ENCODE measurements at regions not wholly inside any gene's neighbourhood (a gene's known extent, or its start where the extent isn't known, plus 50 kb on each side); places are given as distances from the start of the nearest gene placed in this dataset.

DNA sequence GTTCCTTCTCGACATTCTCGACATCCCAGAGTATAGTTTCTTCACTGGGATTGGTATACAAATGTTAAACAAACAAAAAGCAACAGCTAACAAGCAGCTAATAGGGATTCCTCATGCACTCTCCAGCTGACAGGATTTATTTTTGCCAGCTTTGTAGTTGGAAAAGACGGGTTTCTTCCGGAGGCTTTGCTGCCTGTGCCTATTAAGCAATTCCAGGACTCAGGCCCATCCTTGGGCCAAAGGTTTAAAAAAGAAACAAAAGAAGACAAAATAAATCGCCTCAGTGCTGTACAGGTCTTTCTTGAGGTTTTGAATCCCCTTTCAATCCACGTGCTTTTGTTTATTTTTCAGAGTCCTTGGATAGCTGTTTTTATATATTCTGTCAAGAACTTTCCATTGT, 1414.5 kb upstream of the PCDH9 start:
- intact Hi-C loops (cut with micrococcal nuclease): no loop called here
- Mint-ChIP-seq H3K4me3 (no peak overlapping the region), H3K4me1 (ENCODE audit: low read depth) (no peaks in the 10 kb centered on the region), H3K36me3 (ENCODE audit: low read depth) (no peaks in the 10 kb centered on the region), H3K9me3 (no peaks in the 10 kb centered on the region), H3K27me3 (no peaks in the 10 kb centered on the region), H3K27ac (no peak overlapping the region)

DNA sequence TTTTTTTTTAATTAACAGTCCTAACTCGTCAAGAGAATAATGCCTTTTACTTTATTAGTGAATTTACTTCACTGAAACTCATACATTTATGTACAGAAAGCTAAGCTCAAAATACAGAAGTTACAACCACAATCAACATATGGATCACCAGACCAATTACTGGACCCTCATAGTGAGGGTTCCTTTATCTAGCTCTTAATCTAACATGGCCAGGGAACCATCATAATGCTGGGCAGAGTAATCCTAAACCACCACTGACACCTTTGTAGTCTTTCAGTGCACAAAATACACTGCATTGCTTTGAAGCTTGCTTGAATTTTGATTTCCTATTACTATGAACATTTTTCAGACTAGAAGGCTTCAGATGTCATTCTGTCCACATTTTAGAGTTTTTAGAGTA, 1406.6 kb upstream of the PCDH9 start:
- Mint-ChIP-seq H3K27ac (no peak overlapping the region), H3K27me3 (no peaks in the 10 kb centered on the region)
- intact Hi-C loops (cut with micrococcal nuclease): loop anchor here (1.0 kb wide), 1 partner anchor 11 kb away; no protein-coding TSS in a partner anchor

DNA sequence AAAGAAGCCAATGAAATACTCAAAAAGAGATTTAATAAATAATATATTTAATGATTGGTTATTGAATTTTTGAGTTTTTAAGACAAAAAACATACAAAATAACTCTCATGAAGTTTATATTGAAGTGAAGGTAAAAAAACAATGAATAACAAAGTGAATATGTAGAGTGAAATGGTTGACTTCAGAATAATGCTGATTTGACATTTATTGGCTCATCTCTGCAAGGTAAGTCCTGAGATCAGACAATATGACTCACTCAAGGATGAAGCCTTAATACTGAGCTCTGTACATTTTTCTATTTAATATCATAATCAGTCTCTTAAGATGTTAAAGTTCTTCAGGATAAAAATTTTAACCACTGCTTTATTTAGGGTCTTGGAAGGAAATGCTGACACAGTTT, 1398.9 kb upstream of the PCDH9 start:
- Mint-ChIP-seq H3K27me3 (no peaks in the 10 kb centered on the region), H3K9me3 (peaks cover 45% of the 10 kb centered on the region), H3K36me3 (ENCODE audit: low read depth) (no peaks in the 10 kb centered on the region)

More for the DNA sequence above, 1406.6 kb upstream of the PCDH9 start:
- Mint-ChIP-seq H3K4me1 (ENCODE audit: low read depth) (no peaks in the 10 kb centered on the region), H3K9me3 (peaks cover 17% of the 10 kb centered on the region), H3K4me3 (no peak overlapping the region), H3K36me3 (ENCODE audit: low read depth) (no peaks in the 10 kb centered on the region)

DNA sequence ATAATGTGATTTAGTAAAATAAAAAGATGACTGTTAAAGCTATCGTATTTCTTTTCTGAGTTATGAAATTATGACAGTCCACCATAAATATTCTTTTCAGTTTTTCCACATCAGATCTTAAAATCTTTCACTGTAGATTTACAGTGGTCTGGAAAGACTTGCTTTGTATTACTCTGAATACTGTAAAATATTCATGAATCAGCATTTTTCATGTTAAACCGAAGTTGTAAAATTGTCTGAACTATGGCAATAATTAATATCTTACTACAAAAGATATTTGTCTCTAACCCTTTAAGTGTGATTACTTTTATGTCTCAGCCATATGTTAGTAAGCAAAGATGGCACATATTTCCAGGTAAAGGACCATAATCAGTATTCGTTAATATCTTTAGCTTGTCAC, 1397.2 kb upstream of the PCDH9 start:
- intact Hi-C loops (cut with micrococcal nuclease): no loop called here
- Mint-ChIP-seq H3K27me3 (no peaks in the 10 kb centered on the region), H3K27ac (no peak overlapping the region), H3K4me1 (ENCODE audit: low read depth) (no peaks in the 10 kb centered on the region), H3K9me3 (peaks cover 36% of the 10 kb centered on the region), H3K36me3 (ENCODE audit: low read depth) (no peaks in the 10 kb centered on the region), H3K4me3 (no peak overlapping the region)

More for the DNA sequence above, 1398.9 kb upstream of the PCDH9 start:
- intact Hi-C loops (cut with micrococcal nuclease): no loop called here
- Mint-ChIP-seq H3K4me3 (no peak overlapping the region), H3K27ac (no peak overlapping the region), H3K4me1 (ENCODE audit: low read depth) (no peaks in the 10 kb centered on the region)

DNA sequence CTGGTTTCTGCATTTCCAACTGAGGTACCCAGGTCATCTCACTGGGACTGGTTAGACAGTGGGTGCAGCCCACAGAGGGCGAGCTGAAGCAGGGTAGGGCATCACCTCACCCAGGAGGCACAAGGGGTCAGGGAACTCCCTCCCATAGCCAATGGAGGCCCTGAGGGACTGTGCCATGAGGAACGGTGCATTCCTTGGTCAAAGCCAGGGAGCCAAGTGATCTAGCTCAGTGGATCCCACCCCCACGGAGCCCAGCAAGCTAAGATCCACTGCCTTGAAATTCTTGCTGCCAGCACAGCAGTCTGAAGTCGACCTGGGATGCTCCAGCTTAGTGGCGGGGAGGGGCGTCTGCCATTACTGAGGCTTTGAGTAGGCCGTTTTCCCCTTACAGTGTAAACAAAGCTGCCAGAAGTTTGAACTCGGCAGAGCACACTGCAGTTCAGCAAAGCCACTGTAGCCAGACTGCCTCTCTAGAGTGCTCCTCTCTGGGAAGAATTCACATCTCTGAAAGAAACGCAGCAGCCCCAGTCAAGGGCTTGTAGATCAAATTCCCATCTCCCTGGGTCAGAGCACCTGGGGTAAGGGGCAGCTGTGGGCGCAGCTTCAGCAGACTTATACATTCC, 1386.6 kb upstream of the PCDH9 start:
- Mint-ChIP-seq H3K9me3 (peaks cover 36% of the 10 kb centered on the region), H3K36me3 (ENCODE audit: low read depth) (no peaks in the 10 kb centered on the region)
- intact Hi-C loops (cut with micrococcal nuclease): no loop called here

DNA sequence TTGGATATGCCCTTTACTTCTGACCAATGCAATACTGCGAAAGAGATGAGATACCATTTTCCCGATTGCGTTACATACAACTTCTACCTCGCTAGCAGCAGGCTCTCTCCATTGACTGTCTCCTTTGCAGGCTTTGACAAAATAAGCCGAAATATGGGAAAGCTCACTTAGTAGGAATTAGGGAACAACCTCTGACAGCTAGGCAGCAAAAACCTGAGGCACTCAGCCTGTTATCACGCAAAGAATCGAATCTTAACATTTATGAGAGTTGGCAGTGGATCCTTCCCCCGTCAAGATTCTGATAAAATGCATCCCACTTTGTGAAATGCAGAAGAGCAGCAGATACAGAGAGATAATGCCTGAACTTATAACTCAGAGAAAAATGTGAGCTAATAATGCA, 1379.5 kb upstream of the PCDH9 start:
- H3K4me3 Mint-ChIP-seq: no peak overlapping the region
- no peak overlapping the region for H3K27ac Mint-ChIP-seq
- intact Hi-C loops (cut with micrococcal nuclease): no loop called here
- no peaks in the 10 kb centered on the region for H3K4me1 Mint-ChIP-seq (ENCODE audit: low read depth)
- H3K27me3 Mint-ChIP-seq: no peaks in the 10 kb centered on the region
- peaks cover 8% of the 10 kb centered on the region for H3K9me3 Mint-ChIP-seq
- no peaks in the 10 kb centered on the region for H3K36me3 Mint-ChIP-seq (ENCODE audit: low read depth)

More for the DNA sequence above, 1386.6 kb upstream of the PCDH9 start:
- Mint-ChIP-seq H3K4me1 (ENCODE audit: low read depth) (no peaks in the 10 kb centered on the region), H3K27me3 (no peaks in the 10 kb centered on the region), H3K27ac (no peak overlapping the region), H3K4me3 (no peak overlapping the region)

DNA sequence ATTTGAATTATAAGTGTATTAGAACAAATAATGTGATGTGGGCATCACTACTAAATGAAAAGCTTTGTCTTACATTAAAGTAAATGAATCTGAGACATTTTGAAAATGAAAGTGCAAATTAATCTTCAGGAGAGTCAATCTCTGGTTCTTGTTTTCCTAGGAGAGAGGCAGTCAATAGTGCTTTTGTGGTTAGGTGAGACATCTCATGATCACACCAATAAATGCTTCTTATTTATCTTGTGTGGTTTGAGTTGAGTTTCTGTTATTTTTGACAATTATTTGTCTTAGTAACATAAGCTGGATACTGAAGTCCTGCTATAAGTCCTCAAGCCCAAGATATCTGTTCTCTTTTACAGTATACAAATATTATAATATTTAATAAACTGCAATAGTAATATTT, 1378.0 kb upstream of the PCDH9 start:
- H3K27me3 Mint-ChIP-seq: no peaks in the 10 kb centered on the region
- intact Hi-C loops (cut with micrococcal nuclease): no loop called here
- no peaks in the 10 kb centered on the region for H3K4me1 Mint-ChIP-seq (ENCODE audit: low read depth)
- H3K27ac Mint-ChIP-seq: no peak overlapping the region
- peaks cover 8% of the 10 kb centered on the region for H3K9me3 Mint-ChIP-seq
- H3K36me3 Mint-ChIP-seq (ENCODE audit: low read depth): no peaks in the 10 kb centered on the region
- H3K4me3 Mint-ChIP-seq: no peak overlapping the region

DNA sequence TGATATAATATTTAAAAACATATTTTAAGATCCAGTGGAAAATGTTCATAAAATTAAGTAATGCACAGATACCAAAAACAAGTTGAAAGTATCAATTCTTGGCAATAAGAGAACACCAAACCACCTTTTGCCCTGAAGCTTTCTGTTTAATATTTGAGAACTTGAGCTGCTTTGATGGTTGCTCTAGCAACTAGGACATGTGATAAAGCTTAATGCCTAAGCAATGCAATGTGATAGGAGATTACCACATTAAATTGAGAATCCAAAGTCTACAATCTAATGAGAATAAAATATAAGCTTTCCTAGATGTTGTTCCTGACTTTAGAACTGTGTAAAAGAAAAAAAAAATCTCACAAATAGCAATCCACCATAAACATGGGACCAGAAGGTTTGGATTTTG, 1367.5 kb upstream of the PCDH9 start:
- Mint-ChIP-seq H3K4me3 (no peak overlapping the region), H3K4me1 (ENCODE audit: low read depth) (no peaks in the 10 kb centered on the region), H3K27ac (no peak overlapping the region), H3K36me3 (ENCODE audit: low read depth) (no peaks in the 10 kb centered on the region), H3K9me3 (no peaks in the 10 kb centered on the region), H3K27me3 (no peaks in the 10 kb centered on the region)
- intact Hi-C loops (cut with micrococcal nuclease): no loop called here

DNA sequence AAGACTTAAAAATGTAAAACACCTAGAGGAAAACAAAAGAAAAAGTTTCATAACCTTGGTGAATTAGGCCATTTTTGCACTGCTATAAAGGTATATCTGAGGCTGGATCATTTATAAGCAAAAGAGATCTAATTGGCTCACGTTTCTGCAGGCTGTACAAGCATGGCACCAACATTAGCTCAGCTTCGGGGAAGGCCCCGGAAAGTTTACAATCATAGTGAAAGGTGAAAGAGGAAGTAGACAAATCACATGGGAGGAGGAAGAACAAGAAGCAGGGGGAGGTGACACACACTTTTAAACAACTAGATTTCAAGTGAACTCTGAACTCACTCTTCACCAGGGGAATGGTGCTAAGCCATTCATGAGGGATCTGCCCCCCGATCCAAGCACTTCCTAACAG, 1358.5 kb upstream of the PCDH9 start:
- Mint-ChIP-seq H3K9me3 (peaks cover 6% of the 10 kb centered on the region), H3K4me1 (ENCODE audit: low read depth) (no peaks in the 10 kb centered on the region), H3K27me3 (no peaks in the 10 kb centered on the region), H3K36me3 (ENCODE audit: low read depth) (no peaks in the 10 kb centered on the region), H3K27ac (no peak overlapping the region), H3K4me3 (no peak overlapping the region)
- intact Hi-C loops (cut with micrococcal nuclease): no loop called here

DNA sequence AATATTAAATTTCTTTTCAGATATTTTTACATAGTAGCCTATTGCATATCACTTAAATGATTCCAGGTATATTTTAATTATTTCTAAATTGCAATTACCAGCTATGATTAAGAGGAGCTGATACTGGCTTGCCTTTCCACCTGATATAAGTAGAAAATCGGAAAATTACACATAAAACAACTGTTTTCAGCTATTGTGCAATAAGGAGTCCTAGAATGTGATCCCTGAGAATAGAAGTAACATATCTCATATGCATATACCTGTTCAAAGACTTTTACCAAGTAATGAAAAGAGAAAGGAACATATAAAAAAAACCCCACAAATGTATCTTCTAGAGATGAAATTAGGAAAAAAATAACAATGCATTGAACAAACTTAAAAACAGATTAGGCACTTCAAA, 1354.6 kb upstream of the PCDH9 start:
- H3K4me3 Mint-ChIP-seq: no peak overlapping the region
- no peaks in the 10 kb centered on the region for H3K36me3 Mint-ChIP-seq (ENCODE audit: low read depth)

DNA sequence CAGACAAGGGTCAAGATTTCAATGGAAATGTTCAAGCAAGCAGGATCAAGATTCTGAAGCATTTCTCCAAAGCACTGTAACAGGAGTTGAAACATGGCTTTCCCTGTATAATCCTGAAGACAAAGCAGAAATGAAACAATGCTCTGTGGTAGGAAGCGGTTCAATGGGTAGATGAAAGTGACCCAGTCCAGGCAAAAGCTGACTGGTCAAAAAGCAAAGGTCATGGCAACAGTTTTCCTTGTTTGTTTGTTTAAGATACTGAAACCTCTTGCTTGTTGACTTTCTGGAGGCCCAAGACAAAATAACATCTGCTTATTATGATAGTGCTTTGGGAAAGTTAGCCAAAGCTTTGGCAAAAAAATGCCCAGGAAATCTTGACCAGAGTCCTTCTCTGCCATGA, 1343.9 kb upstream of the PCDH9 start:
- H3K36me3 Mint-ChIP-seq (ENCODE audit: low read depth): no peaks in the 10 kb centered on the region
- no peak overlapping the region for H3K27ac Mint-ChIP-seq
- peaks cover 26% of the 10 kb centered on the region for H3K9me3 Mint-ChIP-seq
- H3K27me3 Mint-ChIP-seq: no peaks in the 10 kb centered on the region
- intact Hi-C loops (cut with micrococcal nuclease): no loop called here
- no peaks in the 10 kb centered on the region for H3K4me1 Mint-ChIP-seq (ENCODE audit: low read depth)
- H3K4me3 Mint-ChIP-seq: no peak overlapping the region

More for the DNA sequence above, 1354.6 kb upstream of the PCDH9 start:
- Mint-ChIP-seq H3K27me3 (no peaks in the 10 kb centered on the region), H3K4me1 (ENCODE audit: low read depth) (no peaks in the 10 kb centered on the region), H3K9me3 (peaks cover 7% of the 10 kb centered on the region), H3K27ac (no peak overlapping the region)
- intact Hi-C loops (cut with micrococcal nuclease): no loop called here

DNA sequence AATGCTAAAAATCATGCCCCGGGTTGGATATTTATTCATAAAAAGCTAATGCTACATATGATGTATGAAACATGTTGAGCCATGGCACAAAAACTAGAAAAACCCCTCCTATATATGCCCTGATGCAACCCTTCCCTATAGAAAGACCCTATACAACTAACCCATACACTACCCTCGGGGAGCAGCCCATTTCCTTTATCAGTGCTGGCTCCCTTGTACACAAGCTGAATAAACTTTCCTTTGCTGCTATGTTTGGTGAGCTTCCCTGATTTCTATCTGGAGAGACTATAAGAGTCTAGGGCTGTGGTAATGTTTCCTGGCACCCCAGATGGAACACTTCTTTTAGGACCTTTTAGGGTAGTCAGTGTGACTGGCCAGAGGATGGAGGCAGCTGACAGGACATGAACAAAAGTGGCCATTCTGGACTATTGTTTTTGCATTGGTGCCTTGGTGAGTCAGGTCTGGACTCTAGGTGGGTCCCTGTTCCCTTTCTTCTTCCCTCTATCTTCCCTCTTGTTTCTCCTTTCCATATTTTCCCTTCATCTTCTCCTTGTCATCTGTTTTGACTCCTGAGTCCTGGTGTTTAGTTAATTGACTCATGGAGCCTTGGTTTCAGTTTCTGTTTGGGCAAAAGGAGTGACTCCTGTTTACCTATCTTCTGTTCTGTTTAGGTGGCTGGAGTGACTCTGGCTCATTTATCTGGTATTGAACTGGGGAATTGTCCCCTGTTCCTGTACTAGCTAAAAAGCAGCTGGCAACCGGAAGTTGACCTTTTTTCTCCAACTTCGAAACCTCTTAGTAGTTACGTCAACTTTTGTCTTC, 1321.8 kb upstream of the PCDH9 start:
- intact Hi-C loops (cut with micrococcal nuclease): no loop called here
- no peak overlapping the region for H3K27ac Mint-ChIP-seq
- no peaks in the 10 kb centered on the region for H3K4me1 Mint-ChIP-seq (ENCODE audit: low read depth)
- no peak overlapping the region for H3K4me3 Mint-ChIP-seq
- H3K9me3 Mint-ChIP-seq: peaks cover 48% of the 10 kb centered on the region
- H3K27me3 Mint-ChIP-seq: no peaks in the 10 kb centered on the region
- H3K36me3 Mint-ChIP-seq (ENCODE audit: low read depth): no peaks in the 10 kb centered on the region

DNA sequence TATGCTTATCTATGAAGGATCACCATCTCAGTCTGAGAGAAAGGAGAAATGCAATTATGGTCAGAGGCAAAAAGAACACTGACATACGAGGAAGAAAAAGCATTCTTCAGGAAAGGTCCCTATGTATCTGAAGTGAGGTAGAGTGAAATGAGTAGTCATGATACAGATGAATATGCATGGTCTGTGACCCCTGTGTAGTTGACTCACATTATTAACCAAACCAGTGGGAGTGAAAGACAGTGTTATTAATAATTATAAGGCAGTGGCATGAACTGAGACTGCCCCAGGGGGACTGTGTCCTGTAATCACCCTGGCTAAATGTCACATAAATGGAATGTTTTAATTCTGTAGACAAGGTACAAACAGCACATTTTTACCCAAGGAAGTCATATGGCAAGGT, 1320.2 kb upstream of the PCDH9 start:
- no peak overlapping the region for H3K4me3 Mint-ChIP-seq
- H3K9me3 Mint-ChIP-seq: peaks cover 33% of the 10 kb centered on the region
- no peaks in the 10 kb centered on the region for H3K27me3 Mint-ChIP-seq
- H3K36me3 Mint-ChIP-seq (ENCODE audit: low read depth): no peaks in the 10 kb centered on the region
- no peak overlapping the region for H3K27ac Mint-ChIP-seq
- intact Hi-C loops (cut with micrococcal nuclease): no loop called here
- no peaks in the 10 kb centered on the region for H3K4me1 Mint-ChIP-seq (ENCODE audit: low read depth)

DNA sequence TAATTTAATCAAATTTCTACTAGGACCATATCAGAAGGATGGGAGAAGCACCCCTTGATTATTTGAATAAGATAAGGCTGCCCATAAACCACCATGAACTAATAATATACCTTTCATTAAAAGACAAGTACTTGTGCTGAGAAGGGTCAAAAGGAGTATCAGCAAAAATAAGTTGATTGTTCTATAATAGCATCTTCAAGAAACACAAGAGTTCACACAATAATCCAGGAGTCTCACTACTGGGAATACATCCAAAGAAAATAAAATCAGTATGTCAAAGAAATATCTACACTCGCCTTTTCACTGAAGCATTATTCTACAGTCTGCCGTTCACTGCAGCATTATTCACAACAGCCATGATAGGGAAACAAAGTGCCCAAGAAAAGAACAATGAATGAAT, 1310.1 kb upstream of the PCDH9 start:
- Mint-ChIP-seq H3K36me3 (ENCODE audit: low read depth) (no peaks in the 10 kb centered on the region), H3K9me3 (peaks cover 8% of the 10 kb centered on the region), H3K27me3 (no peaks in the 10 kb centered on the region), H3K27ac (no peak overlapping the region), H3K4me1 (ENCODE audit: low read depth) (no peaks in the 10 kb centered on the region), H3K4me3 (no peak overlapping the region)
- intact Hi-C loops (cut with micrococcal nuclease): no loop called here

DNA sequence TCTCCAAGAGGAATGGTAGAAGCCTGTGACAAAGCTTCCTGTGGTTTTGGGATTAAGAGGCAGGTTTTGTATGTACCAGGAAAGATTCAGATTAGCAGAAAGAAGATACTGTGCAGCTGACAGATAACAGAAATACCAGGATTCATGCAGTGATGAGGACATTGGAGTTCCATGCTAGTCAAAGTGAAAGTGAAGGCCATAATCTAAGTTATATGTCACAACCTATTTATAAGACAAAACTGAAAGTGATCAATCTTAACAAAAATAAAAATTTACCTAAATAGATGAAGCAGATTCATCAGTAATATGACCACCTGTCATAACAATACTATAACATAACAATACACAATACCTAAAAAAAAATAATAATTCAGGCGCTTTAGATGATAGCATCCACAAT, 1305.2 kb upstream of the PCDH9 start:
- H3K4me3 Mint-ChIP-seq: no peak overlapping the region
- peaks cover 9% of the 10 kb centered on the region for H3K9me3 Mint-ChIP-seq
- no peaks in the 10 kb centered on the region for H3K4me1 Mint-ChIP-seq (ENCODE audit: low read depth)
- H3K36me3 Mint-ChIP-seq (ENCODE audit: low read depth): no peaks in the 10 kb centered on the region
- H3K27ac Mint-ChIP-seq: no peak overlapping the region
- intact Hi-C loops (cut with micrococcal nuclease): no loop called here
- no peaks in the 10 kb centered on the region for H3K27me3 Mint-ChIP-seq
